Activated CD8-positive, alpha-beta memory T cell treated with anti-CD3 and anti-CD28 coated beads for 36 hours (primary cell): ENCODE measurements at regions not wholly inside any gene's neighbourhood (a gene's known extent, or its start where the extent isn't known, plus 50 kb on each side); places are given as distances from the start of the nearest gene placed in this dataset.

Experiments
- CTCF ChIA-PET: fragments of 350-600 bp; sonication (Branson Sonifier 250); formaldehyde crosslinking; loops from one replicate; lab custom pipeline; 2021; ENCODE audit warnings: antibody characterized with exemption; lab: Charles Lee
- POLR2A ChIA-PET: fragments of 350-600 bp; sonication (Branson Sonifier 250); formaldehyde crosslinking; loops from one replicate; lab custom pipeline; 2021; ENCODE audit warnings: antibody characterized with exemption; lab: Charles Lee

DNA sequence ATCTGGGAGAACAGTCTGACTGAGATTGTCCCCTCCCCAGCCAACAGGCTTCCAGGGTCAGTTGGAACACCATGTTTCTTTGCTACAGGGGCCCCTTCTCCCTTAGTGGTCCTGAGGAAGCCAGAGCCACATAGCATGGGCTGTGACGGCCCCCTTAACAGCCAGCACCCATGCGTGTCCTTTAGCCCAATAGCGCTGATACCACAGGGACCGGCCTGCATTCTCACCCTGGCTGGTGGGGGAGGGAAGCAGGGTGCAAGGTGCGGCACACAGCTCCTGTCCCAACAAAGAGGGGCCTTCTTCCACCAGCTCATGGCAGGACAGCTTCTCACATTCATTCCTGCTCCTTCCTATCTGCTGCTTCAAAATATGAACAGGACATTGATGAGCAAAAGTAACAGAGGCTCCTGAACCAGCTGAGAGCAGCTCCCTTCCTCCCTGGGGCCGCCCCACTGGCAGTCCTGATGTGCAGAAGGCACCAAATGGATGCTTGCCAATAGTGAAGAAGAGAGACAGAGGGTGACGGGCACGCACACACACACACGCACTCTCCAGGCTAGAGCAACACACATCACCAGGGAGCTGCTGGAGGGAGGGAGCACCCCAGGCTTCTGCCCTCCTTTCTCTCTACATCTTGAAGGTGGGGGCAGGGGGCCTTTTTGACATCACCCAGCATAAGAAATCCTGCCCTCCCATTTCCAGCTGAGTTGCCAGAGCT is 99.4 kb downstream of the CRYAA start:
- CTCF ChIA-PET: no interaction called here
- POLR2A ChIA-PET: no interaction called here

- CTCF ChIA-PET: no interaction called here
- POLR2A ChIA-PET: no interaction called here
Measured at GRCh38 chr21:43267391-43268085, 98.7 kb downstream of the CRYAA start.

GRCh38 chr21:43266534-43266933 is 97.7 kb downstream of the CRYAA start:
- ChIA-PET POLR2A (no interaction called here), CTCF (no interaction called here)

GRCh38 chr21:43262427-43262826 is 93.6 kb downstream of the CRYAA start:
- ChIA-PET POLR2A (no interaction called here), CTCF (no interaction called here)
